H54 (cell line): ENCODE measurements at regions not wholly inside any gene's neighbourhood (a gene's known extent, or its start where the extent isn't known, plus 50 kb on each side); places are given as distances from the start of the nearest gene placed in this dataset.

Source experiments
- DNase-seq: peaks from one replicate; pipeline ENCODE4 v3.0.0; 2011; ENCODE audit warnings: low spot score, mixed read lengths; ENCODE audit not compliant: insufficient read length
- FAIRE-seq: peaks from 3 replicates; lab custom pipeline; 2011; peaks lifted over from hg19 to GRCh38; lab: Jason Lieb, UNC
- POLR2A ChIP-seq: IDR thresholded peaks from 2 replicates; pipeline ENCODE4 v1.6.1; 2011; ENCODE audit warnings: low read depth, mild to moderate bottlenecking, low read length

DNA sequence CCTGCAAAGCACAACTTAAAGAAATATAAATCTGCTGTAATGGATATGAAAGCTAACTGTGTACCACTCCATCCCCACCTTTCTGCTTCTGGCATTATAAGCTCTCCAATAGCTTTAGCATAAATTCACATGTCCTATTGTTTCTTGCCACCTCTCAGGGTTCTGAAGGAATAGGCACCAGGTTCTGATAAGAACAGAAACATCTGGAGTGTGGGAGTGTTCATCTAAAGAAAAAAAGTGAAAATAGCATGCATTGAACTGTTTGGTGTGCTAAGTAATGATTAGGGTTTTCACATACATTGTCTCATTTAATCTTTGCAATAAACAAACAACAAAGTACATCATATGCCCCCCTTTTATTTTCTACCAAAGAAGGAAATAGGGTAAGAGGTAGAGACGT, 72.3 kb downstream of the FAM76B start:
- TF ChIP-seq POLR2A = no peak
- DNase-seq = no peak
- FAIRE-seq = no peak

DNA sequence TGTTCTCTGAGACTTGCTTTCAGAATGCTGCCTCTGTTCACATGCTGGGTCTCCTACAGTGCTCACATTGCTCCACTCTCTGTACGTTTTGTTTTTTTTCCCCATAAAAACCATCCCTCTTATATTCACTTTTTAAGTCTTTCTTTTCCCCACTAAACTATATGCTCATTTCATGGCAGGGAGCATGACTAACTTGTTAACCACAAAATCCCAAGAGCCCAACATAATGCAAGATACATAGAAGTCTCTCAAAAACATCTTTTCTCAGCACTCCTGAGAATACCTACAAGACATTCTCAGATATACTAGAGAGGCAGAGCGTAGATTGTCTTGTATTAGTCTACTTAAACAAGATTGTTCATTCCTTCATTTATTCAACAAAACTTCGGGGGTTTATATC, 73.3 kb downstream of the FAM76B start:
- no peak for FAIRE-seq
- DNase-seq = no peak
- TF ChIP-seq POLR2A = no peak

DNA sequence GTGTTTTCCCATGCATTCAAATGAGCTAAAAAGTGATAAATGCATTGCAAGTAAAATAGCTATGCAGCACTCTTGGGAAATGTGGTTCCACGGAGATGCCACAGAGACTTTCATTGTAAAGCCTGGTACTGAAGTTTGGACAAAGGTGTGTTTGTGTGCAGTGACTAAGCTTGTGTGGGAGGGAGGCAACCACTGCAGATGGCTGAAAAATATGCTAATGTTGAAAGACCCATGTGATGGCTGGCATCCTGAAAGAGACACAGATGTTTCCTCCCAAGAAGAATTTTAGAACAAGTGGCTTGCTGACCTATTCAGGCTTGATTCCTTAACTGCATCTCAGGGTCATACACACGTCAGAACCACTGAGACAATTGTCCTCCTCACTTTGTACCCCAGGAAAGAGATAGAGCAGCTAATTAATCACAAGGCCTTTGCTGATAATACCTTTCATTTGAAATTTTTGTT, 73.8 kb downstream of the FAM76B start:
- DNase-seq (no peak), FAIRE-seq (no peak)
- TF ChIP-seq POLR2A = no peak

DNA sequence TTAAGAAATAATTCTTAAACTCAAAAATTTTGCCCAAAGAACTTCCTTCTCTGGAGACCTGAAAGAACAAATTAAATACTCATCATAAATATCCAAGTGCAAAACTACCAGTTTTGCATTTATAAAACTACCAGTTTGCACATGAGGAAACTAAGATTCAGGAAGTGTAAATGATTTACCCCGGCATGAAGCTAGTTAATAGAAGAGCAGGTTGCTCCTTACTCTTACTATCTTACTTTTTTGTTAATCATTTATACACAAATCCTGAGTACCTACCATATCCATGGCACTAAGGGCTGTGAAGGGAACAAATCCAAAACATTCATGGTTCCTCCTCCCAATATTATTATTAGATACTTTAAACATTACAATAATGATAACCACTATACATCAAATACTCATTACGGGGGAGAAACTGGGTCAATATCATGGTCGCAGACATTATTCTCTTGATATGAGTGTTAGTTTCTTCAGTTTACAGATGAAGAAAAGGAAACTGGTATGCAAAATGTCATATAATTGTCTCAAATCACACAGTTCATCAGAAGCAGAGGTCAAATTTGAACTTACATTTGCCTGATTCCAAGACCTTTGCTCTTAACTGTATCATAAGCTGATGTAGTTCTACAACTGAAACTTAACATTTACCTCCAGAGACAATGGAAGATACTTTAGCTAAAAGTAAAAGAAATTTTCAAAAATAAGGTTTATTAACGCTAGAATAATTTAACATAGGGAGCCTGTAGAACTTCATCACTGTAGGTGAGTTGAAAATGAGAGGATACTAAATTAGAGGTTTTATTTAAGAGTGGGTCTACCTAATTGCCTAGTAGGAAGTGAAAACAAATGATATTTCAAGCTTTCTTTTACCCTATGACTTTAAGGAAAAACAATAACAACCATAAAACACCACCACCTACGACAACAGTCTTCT, 74.5 kb downstream of the FAM76B start:
- DNase-seq (no peak), FAIRE-seq (no peak)
- TF ChIP-seq POLR2A = no peak

DNA sequence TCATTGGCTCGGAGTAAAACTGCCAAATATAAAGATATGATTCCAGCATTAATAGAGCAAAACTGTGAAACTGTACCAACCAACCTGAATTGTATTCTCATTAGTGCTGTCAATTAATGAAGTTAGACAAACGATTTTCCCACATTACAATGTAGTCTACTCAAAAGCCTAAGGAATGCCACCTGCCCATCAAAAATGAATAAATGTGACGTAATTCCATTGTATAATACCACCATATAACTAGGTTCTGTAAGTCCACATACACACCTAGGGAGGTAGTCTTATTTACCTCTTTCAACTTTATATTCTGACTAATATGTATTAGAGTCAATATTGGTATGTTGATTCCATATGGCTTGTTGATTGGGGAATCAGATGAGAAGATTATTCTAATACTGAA, 76.2 kb downstream of the FAM76B start:
- no peak for FAIRE-seq
- no peak for TF ChIP-seq POLR2A
- no peak for DNase-seq

DNA sequence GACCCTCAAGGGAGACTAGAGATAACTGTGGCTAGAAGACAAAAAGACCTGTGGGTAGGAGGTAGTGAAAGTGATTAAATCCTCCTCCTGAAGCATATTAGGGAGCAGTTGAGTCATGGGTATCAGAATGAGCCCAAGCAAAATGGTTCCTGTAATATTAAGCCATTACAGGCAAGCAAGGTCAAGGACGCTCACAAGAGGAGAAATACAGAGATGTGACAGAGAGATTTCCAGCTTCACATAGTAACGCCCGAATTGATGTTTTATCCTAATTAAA, 77.7 kb downstream of the FAM76B start:
- TF ChIP-seq POLR2A = no peak
- no peak for DNase-seq
- no peak for FAIRE-seq

DNA sequence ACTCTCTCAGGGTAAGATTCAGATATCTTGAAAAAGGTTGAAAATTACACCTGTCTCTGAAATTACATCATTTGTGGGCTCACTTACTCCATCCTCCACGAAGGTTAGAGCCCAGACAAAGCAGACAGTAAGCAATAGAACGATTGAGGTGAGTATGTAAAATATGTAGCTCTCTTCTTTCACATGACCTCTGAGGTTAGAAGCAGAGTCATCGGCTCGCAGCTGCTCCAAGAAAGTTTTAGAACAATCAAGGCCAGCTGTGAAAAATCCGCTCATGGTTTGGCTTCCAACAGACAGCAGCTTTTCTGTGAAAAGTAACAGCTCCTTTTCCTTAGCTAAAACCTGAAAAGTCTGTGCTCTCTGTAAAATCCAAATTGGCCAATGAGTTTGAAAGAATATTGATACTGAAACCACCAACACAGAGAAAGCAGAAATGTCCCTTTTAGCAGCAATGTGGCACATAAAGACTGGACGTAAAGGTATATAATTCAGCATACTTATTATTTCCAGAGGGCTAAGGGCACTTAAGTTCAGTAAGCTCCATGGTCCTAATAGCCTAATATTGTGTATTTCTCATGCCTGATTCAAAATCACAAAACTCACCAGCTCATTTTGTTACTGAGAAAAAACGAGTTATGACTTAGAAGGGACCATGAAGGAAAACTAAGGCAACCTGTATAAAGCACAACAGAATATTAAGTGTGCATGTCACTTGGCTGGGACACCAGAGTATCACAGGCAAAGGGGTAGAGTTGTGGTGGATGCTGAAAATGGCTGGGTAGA, 78.2 kb downstream of the FAM76B start:
- no peak for TF ChIP-seq POLR2A
- no peak for DNase-seq
- FAIRE-seq = no peak

DNA sequence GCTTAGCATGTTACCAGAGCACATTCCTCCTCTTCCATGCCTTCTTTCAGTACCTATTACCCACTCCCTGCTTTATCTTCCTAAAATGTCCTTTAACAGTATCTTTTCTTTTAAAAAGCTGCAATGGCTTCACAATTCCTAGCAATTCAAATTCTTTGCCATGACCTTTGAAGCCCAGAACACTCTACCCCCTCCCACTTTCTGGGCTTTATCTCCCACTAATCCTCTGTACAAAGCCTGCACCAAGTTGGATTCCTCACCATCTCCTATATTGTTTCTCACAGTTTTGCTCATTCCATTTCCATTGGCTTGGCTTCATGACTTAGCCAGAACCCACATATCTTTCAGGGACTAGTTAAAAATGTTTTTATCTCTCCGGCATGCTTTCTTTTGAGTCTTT, 80.9 kb downstream of the FAM76B start:
- FAIRE-seq (no peak), DNase-seq (no peak)
- no peak for TF ChIP-seq POLR2A

DNA sequence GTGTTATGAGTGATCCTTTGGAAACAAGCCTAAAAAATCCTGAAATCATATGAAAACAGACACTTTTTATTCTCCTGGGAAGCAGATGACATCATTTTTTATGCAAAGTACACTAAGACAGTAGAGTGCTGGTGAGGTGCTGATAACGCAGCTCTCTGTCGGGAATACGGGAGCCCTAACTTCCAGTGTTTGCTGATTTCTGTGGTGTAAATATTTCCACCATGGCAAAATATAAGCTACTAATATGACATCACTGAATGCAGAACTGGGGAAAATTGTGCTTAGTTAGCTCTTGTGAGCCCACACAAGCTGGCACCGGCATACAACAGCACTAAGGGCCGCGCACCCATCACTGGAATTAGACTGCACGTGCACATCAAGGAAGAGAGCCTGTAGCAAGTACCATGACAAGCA, 82.6 kb downstream of the FAM76B start:
- FAIRE-seq (no peak), DNase-seq (no peak)
- no peak for TF ChIP-seq POLR2A

DNA sequence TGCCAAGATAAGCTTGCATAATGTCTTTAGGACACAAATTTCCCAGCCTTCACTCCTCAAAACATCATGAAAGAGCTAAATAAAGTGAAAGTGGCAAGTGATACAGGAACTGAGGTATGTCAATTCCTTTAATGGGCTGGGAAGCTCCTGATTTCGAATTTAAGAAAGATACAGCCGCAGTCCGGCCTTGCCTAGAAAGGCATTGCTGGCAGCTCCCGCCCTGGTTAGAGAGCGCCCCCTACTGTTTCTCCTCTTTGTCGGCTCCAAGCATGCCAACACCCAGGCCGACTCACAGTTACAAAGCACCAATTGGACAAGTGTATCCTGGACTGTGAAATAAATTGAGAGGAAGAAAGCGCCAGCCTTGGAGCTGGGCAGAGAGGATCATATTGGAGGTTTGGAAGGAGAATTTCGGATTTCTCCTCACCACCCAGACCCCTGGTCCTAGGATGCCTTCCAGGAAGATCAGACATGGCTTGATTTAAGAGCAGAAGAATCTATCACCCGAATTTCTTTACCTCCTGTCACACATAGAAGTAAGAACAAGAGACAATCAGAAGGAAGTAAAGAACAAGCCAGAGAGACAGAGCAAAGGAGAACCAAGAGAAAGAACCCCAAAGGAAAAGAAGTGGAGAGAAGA, 84.0 kb downstream of the FAM76B start:
- DNase-seq (peak; percentile 26), FAIRE-seq (peak; percentile 58)

DNA sequence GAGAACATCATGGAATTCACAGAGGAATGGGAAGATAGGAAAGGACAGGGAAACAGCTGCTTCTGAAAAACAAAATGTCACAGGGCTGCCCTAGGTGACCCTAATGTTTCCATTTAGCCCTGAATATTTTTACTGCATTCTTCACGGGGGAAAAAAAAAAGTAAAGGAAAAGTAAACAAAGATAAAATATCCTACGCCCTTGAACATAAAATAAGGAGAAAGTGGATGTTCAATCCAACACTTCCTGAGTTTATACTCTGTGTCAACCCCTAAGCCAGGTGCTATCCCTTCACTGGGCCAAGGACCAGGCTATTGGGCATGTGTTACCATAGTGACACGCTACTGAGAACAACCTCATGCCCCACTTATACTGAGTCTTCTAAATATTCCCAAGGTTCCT, 84.7 kb downstream of the FAM76B start:
- no peak for FAIRE-seq
- no peak for TF ChIP-seq POLR2A
- no peak for DNase-seq

More for the DNA sequence above, 84.0 kb downstream of the FAM76B start:
- no peak for TF ChIP-seq POLR2A

DNA sequence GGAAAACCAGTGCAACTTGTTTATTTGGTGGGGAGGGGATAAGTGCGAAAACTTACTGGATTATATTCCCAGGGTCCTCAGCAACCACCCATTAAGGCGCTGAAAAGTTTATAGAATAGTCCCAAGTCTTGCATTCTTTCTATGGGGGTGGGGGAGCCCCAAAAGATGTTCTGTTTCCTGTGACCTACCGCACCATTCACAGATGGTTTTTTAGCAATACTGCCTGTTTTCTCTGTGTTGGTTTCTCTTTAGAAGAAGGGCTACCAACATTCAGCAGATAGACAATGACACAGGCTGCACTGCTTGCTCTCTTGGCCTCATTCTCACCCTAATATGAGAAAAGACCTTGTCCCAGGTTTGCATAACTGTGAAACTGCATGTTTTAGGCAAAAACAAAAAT, 86.5 kb downstream of the FAM76B start:
- FAIRE-seq = no peak
- DNase-seq = no peak
- no peak for TF ChIP-seq POLR2A

DNA sequence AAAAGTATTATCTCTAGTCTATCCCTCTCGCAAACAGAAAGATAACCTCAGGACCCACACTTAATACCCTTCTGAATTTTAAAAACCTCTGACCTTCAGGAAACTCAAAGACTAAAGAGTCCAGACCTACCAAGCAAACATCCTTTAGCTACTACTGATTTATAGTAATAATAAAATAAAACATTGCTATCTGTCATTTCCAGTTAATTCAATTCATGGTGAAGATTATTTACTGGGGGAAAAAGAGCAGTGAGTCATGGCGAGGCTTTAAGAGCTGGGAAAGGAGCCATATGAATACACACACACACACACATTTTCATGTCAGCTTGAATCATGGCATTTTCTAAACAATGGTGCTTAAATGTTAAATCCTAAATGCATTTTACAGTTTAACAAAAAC, 87.1 kb downstream of the FAM76B start:
- no peak for FAIRE-seq
- no peak for TF ChIP-seq POLR2A
- no peak for DNase-seq

DNA sequence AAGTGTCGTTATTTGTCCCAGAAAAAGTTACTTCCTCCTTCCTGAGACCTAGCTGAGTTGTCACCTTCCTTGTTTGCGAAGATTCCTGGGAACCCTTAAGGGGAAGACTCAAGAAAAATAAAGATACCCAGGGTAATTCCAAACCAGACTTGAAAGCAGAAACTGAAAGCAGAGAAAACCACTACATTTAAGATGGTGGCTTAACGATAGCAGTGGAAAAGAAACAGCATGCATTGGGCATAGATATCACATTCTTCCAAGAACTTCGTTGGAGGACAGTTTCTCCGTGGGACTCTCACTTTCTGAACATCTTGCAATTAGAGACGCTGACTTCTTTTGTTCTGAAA, 89.1 kb downstream of the FAM76B start:
- DNase-seq (no peak), FAIRE-seq (no peak)

More for the DNA sequence above, 89.1 kb downstream of the FAM76B start:
- no peak for TF ChIP-seq POLR2A
